GM23248 (cell line): ENCODE measurements at regions not wholly inside any gene's neighbourhood (a gene's known extent, or its start where the extent isn't known, plus 50 kb on each side); places are given as distances from the start of the nearest gene placed in this dataset.

Source experiments
- DNase-seq: peaks from one replicate; pipeline ENCODE4 v3.0.0-alpha.2; 2015
- H2AFZ ChIP-seq: fragments of 200-600 bp; sonication (generic); 2 replicates; pipeline ENCODE4 v1.6.1; 2016; ENCODE audit warnings: antibody characterized with exemption
- H3F3A ChIP-seq: fragments of 200-600 bp; sonication (generic); 2 replicates; pipeline ENCODE4 v1.6.1; 2016; ENCODE audit warnings: mild to moderate bottlenecking, antibody characterized with exemption, mixed run types; ENCODE audit not compliant: insufficient read depth
- H3K27ac ChIP-seq: fragments of 200-600 bp; sonication (generic); 2 replicates; pipeline ENCODE4 v1.5.1; 2016; ENCODE audit warnings: mild to moderate bottlenecking
- H3K27me3 ChIP-seq: fragments of 200-600 bp; sonication (generic); replicated peaks from 2 replicates; pipeline ENCODE4 v1.6.1; 2016; ENCODE audit warnings: mild to moderate bottlenecking; ENCODE audit not compliant: insufficient read depth
- H3K36me3 ChIP-seq: fragments of 200-600 bp; sonication (generic); 2 replicates; pipeline ENCODE4 v1.6.1; 2016; ENCODE audit warnings: low read depth, mild to moderate bottlenecking
- H3K4me1 ChIP-seq: fragments of 200-600 bp; sonication (generic); 2 replicates; pipeline ENCODE4 v1.6.1; 2016; ENCODE audit warnings: mild to moderate bottlenecking; ENCODE audit not compliant: insufficient read depth
- H3K4me2 ChIP-seq: fragments of 200-600 bp; sonication (generic); one replicate; pipeline ENCODE4 v1.6.1; 2016; ENCODE audit warnings: mild to moderate bottlenecking; ENCODE audit not compliant: unreplicated experiment
- H3K4me3 ChIP-seq: fragments of 200-600 bp; sonication (generic); 2 replicates; pipeline ENCODE4 v1.5.1; 2016; ENCODE audit warnings: mild to moderate bottlenecking
- H3K79me2 ChIP-seq: fragments of 200-600 bp; sonication (generic); 2 replicates; pipeline ENCODE4 v1.6.1; 2016; ENCODE audit warnings: mild to moderate bottlenecking; ENCODE audit not compliant: insufficient read depth
- H3K9ac ChIP-seq: fragments of 200-600 bp; sonication (generic); 2 replicates; pipeline ENCODE4 v1.6.1; 2016; ENCODE audit warnings: mild to moderate bottlenecking
- H3K9me2 ChIP-seq: fragments of 200-600 bp; sonication (generic); 2 replicates; pipeline ENCODE4 v1.6.1; 2016; ENCODE audit warnings: mixed run types, mild to moderate bottlenecking, moderate library complexity; ENCODE audit not compliant: insufficient read depth
- H3K9me3 ChIP-seq: fragments of 200-600 bp; sonication (generic); one replicate; pipeline ENCODE4 v1.6.1; 2017; ENCODE audit warnings: low read depth
- H4K20me1 ChIP-seq: fragments of 200-600 bp; sonication (generic); 2 replicates; pipeline ENCODE4 v1.6.0; 2016; ENCODE audit not compliant: insufficient read depth
- EZH2 ChIP-seq: fragments of 200-600 bp; sonication (generic); IDR thresholded peaks from 2 replicates; pipeline ENCODE4 v1.6.1; 2018; ENCODE audit warnings: antibody characterized with exemption, mild to moderate bottlenecking; ENCODE audit not compliant: insufficient read depth, poor library complexity, severe bottlenecking
- EZH2phosphoT487 ChIP-seq: fragments of 200-600 bp; sonication (generic); IDR thresholded peaks from 2 replicates; pipeline ENCODE4 v1.6.1; 2018; ENCODE audit warnings: antibody characterized with exemption, moderate library complexity, mild to moderate bottlenecking, low read depth; ENCODE audit not compliant: insufficient read depth
- WGBS, 2 experiments: methylation state at CpG; one replicate each; pipeline ENCODE4 v1.1.6; 2015 to 2017; ENCODE audit warnings: low lambda C conversion rate in 2 of 2, low coverage in 1 of 2; ENCODE audit errors: missing lambda C conversion rate in 2 of 2; 5-methylcytosine and 5-hydroxymethylcytosine counted together
- in situ Hi-C: fragments of 300-500 bp; cut with MboI; formaldehyde crosslinking; loops from 2 replicates; pipeline ENCODE4 v1.15.0; 2020

GRCh38 chr20:60469829-60470228 lies 511.6 kb downstream of the CDH26 start:
- TF ChIP-seq EZH2phosphoT487 (no peak), EZH2 (no peak)

GRCh38 chr20:60470366-60470765 lies 512.1 kb downstream of the CDH26 start:
- Histone ChIP-seq H3K79me2 (no peaks in the 10 kb centered on the region), H3K4me3 (no peak overlapping the region), H3K27me3 (0 out of 2 replicates have a peak, but pooled peaks cover 4% of the 10 kb centered on the region), H3K9me2 (no peaks in the 10 kb centered on the region), H3K27ac (no peak overlapping the region), H3K4me2 (no peak overlapping the region), H2AFZ (no peak overlapping the region), H3K9ac (no peak overlapping the region), H3K9me3 (no peaks in the 10 kb centered on the region), H3K36me3 (no peaks in the 10 kb centered on the region), H3K4me1 (no peaks in the 10 kb centered on the region), H3F3A (no peaks in the 10 kb centered on the region), H4K20me1 (no peaks in the 10 kb centered on the region)
- DNase-seq = no peak
- in situ Hi-C loops = no loop called here
- WGBS, 2 experiments = 20 to 44% methylated on average over 1 of the region's 1 CpG
- TF ChIP-seq EZH2 = no peak
- TF ChIP-seq EZH2phosphoT487 = no peak

More at GRCh38 chr20:60469829-60470228, 511.6 kb downstream of the CDH26 start:
- H3K79me2 ChIP-seq = no peaks in the 10 kb centered on the region
- no peak overlapping the region for H2AFZ ChIP-seq
- H3K4me1 ChIP-seq = no peaks in the 10 kb centered on the region
- H3K9me2 ChIP-seq = no peaks in the 10 kb centered on the region
- H3K9ac ChIP-seq = no peak overlapping the region
- H3K4me2 ChIP-seq = no peak overlapping the region
- H3K36me3 ChIP-seq = no peaks in the 10 kb centered on the region
- no peaks in the 10 kb centered on the region for H4K20me1 ChIP-seq
- 0 out of 2 replicates have a peak, but pooled peaks cover 4% of the 10 kb centered on the region for H3K27me3 ChIP-seq
- in situ Hi-C loops = no loop called here
- no peak overlapping the region for H3K27ac ChIP-seq
- 30% methylated on average over 5 of the region's 5 CpGs for WGBS, 2 experiments
- H3F3A ChIP-seq = no peaks in the 10 kb centered on the region
- no peaks in the 10 kb centered on the region for H3K9me3 ChIP-seq
- DNase-seq = no peak
- no peak overlapping the region for H3K4me3 ChIP-seq

GRCh38 chr20:60473211-60473610 lies 515.0 kb downstream of the CDH26 start:
- 0 out of 2 replicates have a peak, but pooled peaks cover 4% of the 10 kb centered on the region for H3K27me3 ChIP-seq
- 33% methylated on average over 2 of the region's 2 CpGs for WGBS, 2 experiments
- no peaks in the 10 kb centered on the region for H3K9me2 ChIP-seq
- no peaks in the 10 kb centered on the region for H3K79me2 ChIP-seq
- H3K4me3 ChIP-seq = no peak overlapping the region
- in situ Hi-C loops = no loop called here
- DNase-seq = no peak
- no peak overlapping the region for H3K9ac ChIP-seq
- no peak overlapping the region for H3K27ac ChIP-seq
- H3K36me3 ChIP-seq = no peaks in the 10 kb centered on the region
- no peak for TF ChIP-seq EZH2phosphoT487
- TF ChIP-seq EZH2 = no peak
- H2AFZ ChIP-seq = no peak overlapping the region
- no peaks in the 10 kb centered on the region for H3K9me3 ChIP-seq
- H3K4me2 ChIP-seq = no peak overlapping the region
- H3F3A ChIP-seq = no peaks in the 10 kb centered on the region
- no peaks in the 10 kb centered on the region for H3K4me1 ChIP-seq
- H4K20me1 ChIP-seq = no peaks in the 10 kb centered on the region

GRCh38 chr20:60474385-60474910 lies 516.2 kb downstream of the CDH26 start:
- no peaks in the 10 kb centered on the region for H3K9me2 ChIP-seq
- H3K9me3 ChIP-seq = no peaks in the 10 kb centered on the region
- no peak overlapping the region for H2AFZ ChIP-seq
- no peak overlapping the region for H3K4me2 ChIP-seq
- 34 to 36% methylated on average over 8 of the region's 8 CpGs for WGBS, 2 experiments
- H3K9ac ChIP-seq = no peak overlapping the region
- no peaks in the 10 kb centered on the region for H3K79me2 ChIP-seq
- no peaks in the 10 kb centered on the region for H3F3A ChIP-seq
- 0 out of 2 replicates have a peak, but pooled peaks cover 4% of the 10 kb centered on the region for H3K27me3 ChIP-seq
- in situ Hi-C loops = no loop called here
- H3K4me1 ChIP-seq = no peaks in the 10 kb centered on the region
- H4K20me1 ChIP-seq = no peaks in the 10 kb centered on the region
- H3K27ac ChIP-seq = no peak overlapping the region
- H3K36me3 ChIP-seq = no peaks in the 10 kb centered on the region
- no peak overlapping the region for H3K4me3 ChIP-seq
- no peak for DNase-seq
- TF ChIP-seq EZH2 (no peak), EZH2phosphoT487 (no peak)
